OCI-M1 (cell line): ENCODE measurements at regions not wholly inside any gene's neighbourhood (a gene's known extent, or its start where the extent isn't known, plus 50 kb on each side); places are given as distances from the start of the nearest gene placed in this dataset.
"Not testable (repeated sequence)": the region's sequence is repeated elsewhere in the genome, so short reads cannot be mapped to it uniquely, and the experiment has no call there.

Experiments used
- DNase-seq: peaks from one replicate; lab custom pipeline; 2025; lab: John Stamatoyannopoulos, UW

DNA sequence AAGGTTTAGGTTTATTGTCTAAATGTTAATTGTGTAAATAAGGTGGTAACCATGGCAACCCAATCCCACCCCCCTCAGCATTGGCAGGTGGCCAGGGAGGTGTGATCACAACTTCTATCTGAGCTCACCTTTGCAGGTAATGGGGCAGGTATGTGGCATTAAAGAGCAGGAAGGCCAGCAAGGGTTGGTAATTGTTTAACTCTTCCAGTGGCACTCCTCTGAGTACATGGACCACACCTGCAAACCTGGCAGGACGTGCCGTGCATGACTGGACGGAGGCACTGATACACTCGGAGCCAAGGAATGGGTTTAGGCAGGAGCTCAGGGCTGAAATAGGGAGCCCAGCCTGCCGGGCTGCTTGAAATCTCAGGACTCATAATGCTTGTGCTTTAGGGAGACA lies 107.0 kb upstream of the BMP2 start:
- DNase-seq: no peak

DNA sequence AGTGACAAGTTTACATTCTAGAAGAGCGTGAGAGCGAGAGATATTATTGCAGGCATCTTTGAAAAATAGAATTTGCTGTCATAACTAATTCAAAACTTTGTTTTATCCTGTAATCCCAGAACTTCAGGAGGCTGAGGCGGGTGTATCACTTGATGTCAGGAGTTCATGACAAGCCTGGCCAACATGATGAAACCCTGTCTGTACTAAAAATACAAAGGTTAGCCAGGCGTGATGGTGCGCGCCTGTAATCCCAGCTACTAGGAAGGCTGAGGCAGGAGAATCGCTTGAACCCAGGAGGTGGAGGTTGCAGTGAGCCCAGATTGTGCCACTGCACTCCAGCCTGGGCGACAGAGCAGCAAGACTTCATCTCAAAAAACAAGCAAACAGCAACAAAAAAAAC lies 108.6 kb upstream of the BMP2 start:
- DNase-seq: not testable (repeated sequence)

DNA sequence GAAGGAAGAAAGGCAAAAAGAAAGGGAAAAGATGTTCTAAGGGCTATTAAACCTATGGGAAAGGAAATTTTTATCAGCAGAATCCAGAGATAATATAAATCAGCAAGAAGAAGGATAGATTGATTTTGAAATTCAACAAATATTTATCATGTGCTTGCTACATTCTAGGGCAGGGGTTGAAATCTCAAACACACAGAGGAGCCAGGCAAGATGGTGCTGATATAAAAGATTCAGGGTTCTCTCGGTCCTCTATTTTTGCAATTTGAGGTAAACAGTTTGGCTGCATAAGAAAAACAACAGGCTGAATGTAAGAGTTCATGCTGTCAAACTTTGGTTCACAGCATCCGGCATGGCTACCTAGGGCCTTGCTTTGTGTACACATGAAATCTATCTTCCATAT lies 109.6 kb upstream of the BMP2 start:
- no peak for DNase-seq

DNA sequence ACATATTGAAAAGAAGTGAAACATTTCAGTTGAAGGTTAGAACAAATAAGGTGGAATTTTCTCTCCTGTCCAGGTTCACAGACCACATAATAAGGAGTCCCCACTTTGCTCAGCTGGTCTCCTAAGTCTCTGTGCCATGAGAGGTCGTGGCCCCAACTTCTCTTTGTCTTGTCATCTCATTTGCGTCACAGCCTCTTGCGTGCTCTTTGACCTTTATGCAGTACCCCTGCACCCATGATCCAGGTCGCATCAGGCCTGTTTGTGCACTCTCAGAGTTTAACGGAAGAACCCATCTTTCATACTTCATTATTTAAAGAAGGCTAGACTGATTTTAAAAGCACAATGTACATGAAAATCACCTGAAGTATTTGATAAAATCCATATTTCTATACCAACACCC lies 110.4 kb upstream of the BMP2 start:
- DNase-seq: no peak

DNA sequence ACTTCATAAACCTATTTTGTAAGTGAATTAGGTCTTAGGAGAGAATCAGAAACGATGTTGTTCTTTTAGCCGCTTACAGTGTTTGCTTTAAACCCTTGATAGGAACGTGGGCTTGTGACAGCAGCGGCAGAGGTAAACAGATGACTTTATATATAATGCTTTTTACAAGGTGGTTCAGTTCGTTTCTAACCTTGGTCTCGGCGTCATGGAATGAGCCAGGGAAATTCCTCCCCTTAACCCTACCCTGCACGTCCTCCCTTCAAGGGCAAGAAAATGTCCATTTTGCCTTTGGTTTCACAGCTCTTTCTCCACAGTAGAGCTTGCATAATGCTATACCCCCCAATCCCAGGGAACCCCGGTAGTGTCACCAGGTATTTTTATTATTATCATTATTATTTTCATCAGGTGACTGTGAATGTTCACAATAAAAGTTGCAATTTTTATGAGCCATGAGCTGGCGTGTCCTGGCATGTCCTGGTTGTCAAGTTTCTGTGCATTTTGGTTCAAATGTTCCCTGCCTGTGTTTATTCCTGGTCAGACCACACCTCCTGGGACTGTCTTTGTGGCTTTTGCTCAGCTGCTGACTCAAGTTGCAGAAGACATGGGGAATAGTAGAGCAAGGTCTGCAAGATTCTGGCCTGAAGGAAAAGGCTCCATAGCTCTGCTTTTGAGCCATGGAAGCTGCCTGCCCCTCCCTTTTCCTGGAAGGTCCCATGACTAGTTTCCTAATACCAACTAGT lies 112.8 kb upstream of the BMP2 start:
- no peak for DNase-seq

DNA sequence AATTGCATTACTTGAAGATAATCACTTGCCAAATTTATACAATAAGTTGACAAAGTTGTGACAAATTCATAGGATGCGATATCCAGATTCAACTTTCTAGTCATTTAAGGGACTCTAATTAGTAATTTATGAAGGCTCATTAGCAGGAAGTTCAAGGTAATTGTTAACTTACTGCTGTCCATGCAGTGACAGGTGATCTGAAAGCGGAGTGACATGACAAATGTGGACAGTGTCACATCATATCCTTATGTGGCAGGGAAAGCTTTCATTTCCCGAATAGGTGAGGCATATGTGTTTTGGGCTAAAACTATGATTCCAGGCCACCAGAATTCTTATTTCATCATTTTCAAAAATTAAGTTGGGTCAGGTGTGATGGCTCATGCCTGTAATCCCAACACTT lies 115.9 kb upstream of the BMP2 start:
- no peak for DNase-seq

DNA sequence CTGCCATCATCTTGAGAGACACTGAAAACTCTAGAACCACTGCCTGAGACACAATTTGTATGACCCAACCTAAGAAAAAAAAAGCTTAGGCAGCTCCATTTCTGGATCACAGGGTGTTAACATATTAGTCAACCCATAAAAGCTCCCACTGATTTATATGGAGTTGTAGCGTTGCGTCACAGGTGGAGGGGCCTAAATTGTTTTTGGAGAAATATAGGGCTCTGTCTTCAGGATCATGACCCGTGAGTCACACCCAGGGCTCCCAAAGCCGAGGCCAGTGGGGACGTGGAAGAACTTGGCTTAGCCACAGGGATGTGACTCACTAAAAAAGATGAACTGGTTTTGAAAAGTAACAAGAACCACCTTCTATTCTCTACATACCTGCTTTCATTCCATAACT lies 116.5 kb upstream of the BMP2 start:
- no peak for DNase-seq

DNA sequence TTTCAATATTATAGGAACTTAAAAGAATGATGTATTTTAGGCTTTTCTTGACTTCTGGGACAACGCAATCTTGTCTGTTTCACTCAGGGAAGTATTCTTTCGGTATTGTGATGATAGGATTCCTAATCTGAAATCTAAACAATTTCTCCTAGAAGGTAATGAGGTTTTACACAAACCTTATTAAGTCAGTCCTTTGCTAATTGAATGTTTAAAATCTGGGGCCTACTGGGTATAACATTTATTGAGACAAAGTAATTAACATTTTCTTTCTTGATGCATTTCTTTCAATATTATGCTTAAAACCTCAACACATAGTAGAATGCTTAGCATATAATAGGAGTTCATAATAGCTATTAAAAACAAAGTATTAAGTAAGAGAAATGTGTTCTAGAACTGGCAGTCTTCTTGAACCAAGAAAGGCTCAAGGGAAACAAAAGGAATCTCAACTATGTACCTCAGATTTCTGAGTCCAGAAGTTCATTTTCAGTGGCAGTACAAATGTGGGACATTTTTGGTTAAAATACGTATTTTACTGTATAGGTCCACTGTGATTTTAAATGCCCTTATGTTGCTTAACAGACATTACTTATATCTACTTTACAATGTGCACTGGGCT lies 121.4 kb upstream of the BMP2 start:
- no peak for DNase-seq

DNA sequence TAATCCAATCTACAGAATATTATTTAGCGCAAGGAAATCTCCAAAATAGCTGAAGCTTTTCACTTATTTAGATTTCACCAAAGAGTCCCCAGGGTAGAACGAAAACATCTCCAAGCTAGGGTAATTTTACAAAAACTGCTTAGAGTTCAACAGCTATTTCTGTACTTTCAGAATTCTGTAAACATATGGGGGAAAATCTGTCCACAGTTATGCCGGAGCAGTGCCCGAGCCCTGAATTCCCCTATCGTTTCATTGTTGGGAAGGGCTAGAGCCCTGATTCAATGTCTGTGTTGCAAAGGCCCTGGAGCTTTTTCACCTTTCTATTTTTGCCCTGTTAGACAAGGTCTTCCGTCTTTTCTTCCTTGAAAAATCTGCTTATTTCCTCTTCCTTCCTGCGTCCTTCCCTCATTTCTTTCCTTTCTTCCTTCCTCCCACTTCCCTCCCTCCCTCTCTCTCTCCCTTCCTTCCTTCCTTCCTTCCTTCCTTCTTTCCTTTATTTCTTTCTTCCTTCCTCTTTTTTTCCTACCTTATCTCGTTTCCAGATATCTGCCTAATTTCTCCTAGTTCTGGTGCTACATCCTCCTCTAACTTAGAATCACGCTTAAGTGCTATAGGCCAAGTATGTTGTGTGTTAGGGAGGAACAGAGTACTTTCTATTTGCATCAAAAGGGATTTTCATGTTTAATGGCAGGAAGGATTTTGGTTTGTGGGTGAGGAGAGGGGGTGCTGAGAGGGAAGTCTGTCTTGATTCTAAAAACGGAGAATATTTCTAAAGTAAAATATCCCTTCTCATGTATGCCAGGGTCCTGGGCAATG lies 122.5 kb upstream of the BMP2 start:
- DNase-seq: no peak

DNA sequence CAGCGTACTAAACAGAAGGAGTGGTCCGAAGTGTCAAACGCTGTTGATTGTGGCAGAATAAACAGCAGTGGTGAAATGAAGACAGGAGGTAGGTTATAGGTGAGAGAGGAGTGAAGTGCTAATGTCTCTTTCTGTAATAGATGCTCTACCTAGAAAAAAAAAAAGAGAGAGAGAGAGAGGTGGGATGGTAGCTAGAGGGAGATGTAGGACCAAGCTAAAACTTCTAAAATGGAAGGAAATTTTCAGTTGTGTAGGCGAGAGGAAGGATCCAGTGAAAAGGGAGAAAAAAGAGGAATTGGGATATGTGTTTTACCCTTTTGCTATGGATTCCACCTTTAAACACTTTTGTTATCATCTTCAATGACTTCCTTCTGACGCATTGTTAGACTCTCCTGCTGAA lies 126.5 kb upstream of the BMP2 start:
- DNase-seq: no peak

DNA sequence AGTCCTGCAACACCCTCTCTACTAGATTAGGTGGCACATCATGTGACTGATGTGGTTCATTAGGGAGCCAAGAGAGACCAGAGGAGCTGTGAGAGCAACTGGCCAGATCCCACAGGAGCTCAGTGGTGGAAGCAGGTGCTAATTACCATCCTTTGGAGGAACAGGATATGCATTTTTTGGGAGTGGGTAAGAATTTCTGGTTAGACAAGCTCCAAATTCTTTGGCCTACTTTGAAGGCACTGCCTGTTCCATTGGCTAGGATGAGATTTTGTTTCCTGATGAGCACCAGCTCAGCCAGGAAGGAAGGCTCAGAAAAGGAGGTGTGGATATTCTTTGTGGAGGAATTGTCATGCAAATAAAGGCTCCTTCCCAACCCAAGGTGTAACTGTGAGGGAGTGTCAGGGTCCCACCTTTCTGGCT lies 130.3 kb upstream of the BMP2 start:
- DNase-seq: no peak

DNA sequence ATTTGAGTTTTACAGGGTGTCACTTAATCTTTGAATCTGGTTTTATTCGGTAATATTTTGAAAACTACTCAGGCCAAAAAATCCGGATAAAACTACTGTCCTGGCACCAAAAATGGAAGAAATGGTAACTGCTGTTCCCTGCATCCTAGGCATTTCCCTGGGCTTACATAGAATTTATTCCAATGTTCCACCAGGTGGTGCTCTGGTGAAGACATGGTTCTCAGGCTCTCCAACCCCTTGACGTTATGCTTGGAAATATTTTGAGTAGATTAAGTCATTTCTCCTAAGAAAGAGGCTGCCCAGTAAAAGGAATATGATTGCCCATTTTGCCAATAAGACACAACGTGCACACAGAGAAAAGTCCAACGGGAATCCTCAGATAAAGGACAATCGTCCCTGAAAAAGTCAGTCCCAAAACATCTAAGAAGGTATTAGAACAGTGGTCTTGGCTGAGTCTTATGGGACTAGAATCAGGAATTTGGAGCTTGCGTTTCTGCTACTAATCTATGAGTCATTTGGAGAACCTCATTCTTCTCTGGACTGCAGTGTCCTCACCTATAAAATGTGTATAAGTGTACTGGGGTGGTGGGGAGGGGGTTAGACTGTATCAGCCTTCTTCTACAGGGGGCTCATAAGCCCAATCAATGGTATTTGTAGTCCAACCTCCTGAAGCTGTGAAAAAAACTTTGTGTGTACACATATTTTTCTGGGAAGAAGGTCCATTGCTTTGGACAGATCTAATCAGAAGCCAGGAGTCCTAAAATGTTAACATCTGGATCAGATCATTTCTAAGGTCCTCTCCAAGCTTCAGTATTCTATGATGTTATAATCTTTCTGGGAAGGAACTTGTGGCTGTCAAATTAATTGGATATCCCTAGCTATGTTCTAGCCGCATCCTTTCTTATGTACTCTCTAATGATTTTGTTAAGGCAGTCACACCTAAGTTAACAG lies 131.0 kb upstream of the BMP2 start:
- DNase-seq: peak; percentile 73

DNA sequence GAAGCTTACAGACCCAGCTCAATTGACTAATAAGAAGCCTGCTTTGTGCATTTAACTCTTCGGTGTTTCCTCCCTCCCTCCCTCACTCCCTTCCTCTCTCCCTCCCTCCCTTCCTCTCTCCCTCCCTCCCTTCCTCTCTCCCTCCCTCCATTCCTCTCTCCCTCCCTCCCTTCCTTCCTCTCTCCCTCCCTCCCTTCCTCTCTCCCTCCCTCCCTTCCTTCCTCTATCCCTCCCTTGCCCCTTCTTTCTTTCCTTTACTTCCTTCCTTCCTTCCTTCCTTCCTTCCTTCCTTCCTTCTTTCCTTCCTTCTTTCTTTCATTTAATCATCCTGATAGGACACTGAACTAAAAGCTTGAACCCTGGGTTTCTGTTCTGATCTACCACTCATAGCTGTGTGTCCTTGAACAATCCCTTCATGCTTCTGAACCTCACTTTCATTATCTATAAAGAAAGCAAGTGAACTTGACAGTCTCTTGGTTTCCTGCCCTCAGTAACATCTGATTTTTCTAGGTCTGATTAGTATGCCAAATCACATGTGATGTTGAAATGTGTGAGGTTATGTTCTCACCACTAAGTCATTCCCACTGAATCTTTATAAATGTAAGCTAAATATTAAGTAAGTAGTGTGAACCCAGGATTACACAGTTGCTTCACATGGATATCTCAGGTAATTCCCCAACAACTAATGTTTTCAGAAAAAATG lies 132.3 kb upstream of the BMP2 start:
- DNase-seq: no peak

DNA sequence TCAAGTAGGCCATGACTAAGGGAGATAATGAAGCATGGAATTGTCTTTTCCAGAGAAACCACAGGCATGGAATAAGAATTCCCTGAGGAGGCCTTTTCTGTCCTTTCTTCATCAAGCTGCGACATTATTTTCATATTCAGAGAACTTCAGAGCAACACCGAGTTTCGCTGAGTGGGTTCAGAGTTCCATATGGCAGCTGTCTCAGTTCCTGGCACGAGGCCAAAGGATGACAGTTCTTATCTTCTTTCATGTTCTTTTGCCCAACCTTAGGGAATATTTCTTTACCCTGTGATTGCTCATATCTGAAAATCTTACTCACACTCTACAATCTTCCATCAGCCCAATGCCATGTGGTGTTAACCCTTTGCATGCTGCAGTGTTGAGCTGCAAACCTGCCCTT lies 135.3 kb upstream of the BMP2 start:
- DNase-seq: no peak

DNA sequence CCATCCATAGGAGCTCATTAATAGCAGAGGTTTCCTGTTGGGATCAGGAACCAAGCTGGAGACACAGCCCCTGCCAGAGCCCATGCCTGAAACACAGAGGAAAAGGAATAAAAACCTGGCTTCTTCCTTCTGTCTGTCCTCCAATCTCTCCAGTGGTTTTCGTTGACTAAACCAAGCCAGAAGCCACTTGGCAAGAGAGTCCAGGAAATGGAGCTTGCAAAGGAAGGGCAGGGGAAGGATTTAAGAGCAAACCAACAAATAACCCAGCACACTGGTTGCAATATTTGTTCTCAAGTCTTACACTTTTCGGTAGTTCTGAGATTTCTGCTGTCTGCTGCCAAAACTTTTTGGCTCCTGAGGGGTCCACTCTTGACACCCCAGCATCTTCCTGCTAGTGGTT lies 137.0 kb upstream of the BMP2 start:
- no peak for DNase-seq

DNA sequence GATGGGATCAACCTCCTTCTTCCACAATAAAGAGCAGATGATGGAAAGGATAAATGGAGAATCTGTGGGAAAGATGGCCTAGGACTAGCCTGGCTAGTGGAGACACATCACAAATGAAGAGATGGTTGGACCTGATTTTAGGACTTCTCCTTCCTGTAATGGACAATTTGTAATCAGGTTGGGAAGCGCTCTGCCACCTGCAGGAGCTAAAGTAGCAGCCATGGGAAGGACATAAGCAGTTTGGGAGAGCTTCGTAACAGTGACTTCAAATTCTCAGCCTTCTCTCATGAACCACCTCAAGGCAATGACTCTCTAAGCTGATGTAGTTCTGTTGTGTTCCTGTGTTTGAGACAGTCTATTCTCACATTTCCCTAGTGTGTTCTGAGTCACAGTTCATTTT lies 137.9 kb upstream of the BMP2 start:
- DNase-seq: no peak

DNA sequence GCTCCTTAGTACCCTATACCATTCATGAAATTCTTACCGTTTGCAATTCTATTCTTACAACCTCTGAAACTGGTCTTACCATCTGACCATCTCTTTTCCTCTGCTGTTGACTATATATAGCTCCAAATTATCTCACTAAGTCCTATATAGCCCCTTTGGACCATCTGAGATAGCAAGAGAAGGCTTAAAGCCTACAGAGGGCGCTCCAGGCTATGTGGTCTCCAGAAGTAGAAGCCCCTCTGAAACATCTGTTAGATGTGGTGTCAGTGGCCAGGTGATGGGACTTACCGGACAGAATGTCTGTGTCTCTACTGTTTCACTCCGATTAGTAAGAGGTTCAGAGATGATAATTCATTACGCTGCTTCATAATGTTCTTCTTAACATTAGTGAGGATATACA lies 140.7 kb upstream of the BMP2 start:
- no peak for DNase-seq

DNA sequence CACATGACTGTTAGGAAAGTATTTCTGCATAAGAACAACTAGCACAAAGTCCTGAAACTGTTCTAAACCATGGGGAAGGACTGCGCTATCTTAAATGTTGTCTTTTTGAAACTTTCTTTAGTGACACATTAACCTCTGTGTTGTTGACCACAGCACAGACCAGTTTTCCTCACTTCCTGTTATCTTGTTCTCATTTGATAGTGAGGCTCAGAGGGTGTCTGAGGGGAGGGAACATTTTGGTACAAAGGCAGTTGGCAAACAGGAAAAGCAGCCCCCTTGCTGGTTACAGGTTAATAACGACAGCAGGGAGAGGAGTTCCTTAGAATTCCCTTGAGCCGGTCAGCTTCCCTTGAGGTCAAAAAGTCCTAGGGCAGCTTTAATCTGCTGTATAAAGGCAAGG lies 143.5 kb upstream of the BMP2 start:
- DNase-seq: peak; percentile 62

DNA sequence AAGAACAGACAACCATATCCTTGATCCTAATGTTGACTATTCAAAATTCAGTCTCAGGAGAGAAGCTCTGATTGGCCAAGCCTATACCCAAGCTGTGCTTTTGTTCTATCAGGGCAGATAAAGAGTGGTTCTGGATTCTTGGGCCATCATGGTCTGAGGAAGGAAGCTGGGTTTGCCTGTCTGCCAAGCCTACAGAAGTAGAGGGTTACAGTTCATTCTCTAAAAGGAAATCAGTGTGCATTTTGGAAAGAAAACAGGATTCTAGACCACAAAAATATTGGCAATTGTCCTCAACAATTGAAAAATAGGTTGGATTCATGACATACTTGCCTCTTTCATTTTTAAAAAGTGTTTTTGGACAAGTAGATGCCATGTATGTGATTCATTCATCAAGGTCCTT lies 145.4 kb upstream of the BMP2 start:
- DNase-seq: no peak

DNA sequence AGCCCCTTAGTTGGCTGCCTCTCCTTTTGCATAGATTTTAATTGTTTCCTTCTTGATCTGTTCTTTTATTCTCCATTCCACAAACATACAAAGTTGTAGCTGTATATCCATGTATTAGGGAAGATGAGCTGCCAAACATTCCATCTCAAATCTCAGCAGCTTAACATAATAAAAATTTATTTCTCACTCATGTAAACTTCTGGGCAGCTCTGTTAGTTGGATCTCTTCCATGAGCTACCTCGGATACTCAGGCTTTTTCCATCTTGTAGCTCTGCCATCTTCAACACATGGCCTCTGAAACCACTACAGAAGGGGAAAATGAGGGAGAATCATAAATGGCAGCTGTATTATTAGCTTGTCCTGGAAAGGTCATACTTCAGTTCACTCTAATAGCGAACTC lies 149.4 kb upstream of the BMP2 start:
- DNase-seq: no peak

DNA sequence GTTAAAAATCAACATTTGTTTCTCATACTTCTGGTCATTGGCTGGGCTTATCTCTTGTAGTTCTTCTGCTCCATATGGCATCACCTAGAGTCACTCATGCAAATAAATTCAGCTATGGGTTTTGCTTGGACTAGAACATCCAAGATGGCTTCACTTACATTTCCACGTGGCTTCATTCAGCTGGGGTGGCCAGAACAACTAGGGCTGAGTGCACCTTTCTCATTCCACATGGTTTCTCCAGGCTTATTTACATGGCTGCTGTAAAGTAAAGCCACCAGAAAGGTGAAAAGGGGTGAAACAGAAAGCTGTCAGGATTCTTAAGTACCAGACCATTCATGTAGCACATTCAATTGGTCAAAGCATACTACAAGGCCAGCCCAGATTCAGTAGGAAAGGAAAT lies 151.1 kb upstream of the BMP2 start:
- no peak for DNase-seq

DNA sequence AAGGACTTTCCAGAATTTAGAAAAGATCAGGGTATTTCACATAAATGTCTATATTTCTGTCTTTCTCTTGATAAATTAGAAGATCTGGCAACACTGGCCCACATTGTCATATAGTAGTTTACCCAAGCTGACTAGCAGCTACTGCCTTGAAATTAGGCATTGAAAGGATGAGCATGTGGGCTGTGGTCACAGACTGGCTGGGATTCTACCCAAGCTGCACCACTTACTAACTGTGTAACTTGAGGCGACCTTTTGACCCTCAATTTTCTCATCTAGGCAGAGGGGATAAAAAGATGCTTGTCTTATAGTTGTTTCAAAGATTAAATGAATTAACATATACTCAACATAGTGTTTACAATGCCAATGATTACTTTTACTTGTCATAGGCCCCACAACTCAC lies 152.7 kb upstream of the BMP2 start:
- no peak for DNase-seq
